H1 (cell line): ENCODE measurements at regions not wholly inside any gene's neighbourhood (a gene's known extent, or its start where the extent isn't known, plus 50 kb on each side); places are given as distances from the start of the nearest gene placed in this dataset.

Source experiments
- CTCF ChIA-PET: fragments of 300-600 bp; sonication (Branson Sonifier 250); formaldehyde crosslinking; loops from one replicate; lab custom pipeline; 2021; ENCODE audit not compliant: partially characterized antibody; lab: Charles Lee
- POLR2A ChIA-PET: fragments of 300-600 bp; sonication (Branson Sonifier 250); formaldehyde crosslinking; loops from one replicate; lab custom pipeline; 2021; ENCODE audit warnings: inconsistent platforms; ENCODE audit not compliant: partially characterized antibody; lab: Charles Lee
- DNase-seq, 2 experiments: peaks; one replicate each; pipeline versions ENCODE4 v3.0.0 to v3.0.0-alpha.2; 2010 to 2022; ENCODE audit warnings: low spot score in 2 of 2, low read depth in 1 of 2, mixed read lengths in 1 of 2
- FAIRE-seq: peaks from 2 replicates; lab custom pipeline; 2011; peaks lifted over from hg19 to GRCh38; lab: Jason Lieb, UNC
- H2AFZ ChIP-seq: 2 replicates; pipeline ENCODE4 v1.8.1; 2012; ENCODE audit warnings: low read length, inconsistent platforms
- H2AK5ac ChIP-seq: 2 replicates; pipeline ENCODE4 v1.6.1; 2013; ENCODE audit warnings: low read depth, low read length
- H2BK120ac ChIP-seq: replicated peaks from 2 replicates; pipeline ENCODE3; 2013; ENCODE audit warnings: low read depth, low read length, inconsistent platforms
- H2BK12ac ChIP-seq: 2 replicates; pipeline ENCODE4 v1.6.1; 2013; ENCODE audit warnings: low read depth, low read length
- H2BK15ac ChIP-seq: 2 replicates; pipeline ENCODE4 v1.6.1; 2013; ENCODE audit warnings: low read length
- H2BK20ac ChIP-seq: 2 replicates; pipeline ENCODE4 v1.6.1; 2013; ENCODE audit warnings: low read length
- H2BK5ac ChIP-seq: 2 replicates; pipeline ENCODE4 v1.6.1; 2013; ENCODE audit warnings: low read depth, low read length
- H3K14ac ChIP-seq: 2 replicates; pipeline ENCODE4 v1.6.1; 2013; ENCODE audit warnings: inconsistent platforms; ENCODE audit not compliant: insufficient read length
- H3K18ac ChIP-seq: 2 replicates; pipeline ENCODE4 v1.6.1; 2013; ENCODE audit warnings: low read length; ENCODE audit errors: extremely low read depth
- H3K23ac ChIP-seq: 2 replicates; pipeline ENCODE4 v1.6.1; 2013; ENCODE audit warnings: inconsistent platforms; ENCODE audit not compliant: insufficient read length
- H3K23me2 ChIP-seq: 2 replicates; pipeline ENCODE4 v1.6.1; 2013; ENCODE audit warnings: low read depth, low read length
- H3K27ac ChIP-seq: 2 replicates; pipeline ENCODE4 v1.6.1; 2011; ENCODE audit warnings: low read depth, low read length, inconsistent platforms
- H3K27me3 ChIP-seq, 4 experiments: replicated peaks in 1 of 4; 1 replicate in 1 of 4; 2 replicates in 3 of 4; pipeline versions ENCODE4 v1.6.1 to v1.8.1; 2011 to 2013; ENCODE audit warnings: low read length in 3 of 4, mild to moderate bottlenecking in 3 of 4, inconsistent platforms in 2 of 4, mixed read lengths in 2 of 4, moderate library complexity in 1 of 4; ENCODE audit not compliant: control insufficient read depth in 3 of 4, insufficient read depth in 3 of 4; ENCODE audit errors: extremely low read depth in 1 of 4
- H3K36me3 ChIP-seq, 4 experiments: 2 replicates each; pipeline versions ENCODE4 v1.6.1 to v1.8.1; 2011 to 2013; ENCODE audit warnings: mild to moderate bottlenecking in 4 of 4, low read length in 3 of 4, moderate library complexity in 2 of 4, control low read depth in 1 of 4, inconsistent platforms in 1 of 4; ENCODE audit not compliant: insufficient read depth in 4 of 4, control insufficient read depth in 2 of 4
- H3K4ac ChIP-seq: replicated peaks from 2 replicates; pipeline ENCODE3; 2013; ENCODE audit warnings: low read length, low read depth, mixed read lengths, inconsistent platforms; ENCODE audit not compliant: insufficient read length
- H3K4me1 ChIP-seq, 4 experiments: replicated peaks in 1 of 4; 1 replicate in 1 of 4; 2 replicates in 3 of 4; pipeline versions ENCODE4 v1.6.1 to v1.8.1; 2011 to 2013; ENCODE audit warnings: low read length in 3 of 4, inconsistent platforms in 2 of 4, mixed read lengths in 1 of 4; ENCODE audit not compliant: insufficient read depth in 4 of 4, control insufficient read depth in 3 of 4
- H3K4me2 ChIP-seq, 2 experiments: 2 replicates each; pipeline versions ENCODE4 v1.6.1 to v1.8.1; 2011 to 2013; ENCODE audit warnings: low read depth in 2 of 2, low read length in 2 of 2, control low read depth in 1 of 2, inconsistent platforms in 1 of 2, mild to moderate bottlenecking in 1 of 2; ENCODE audit not compliant: insufficient read depth in 1 of 2
- H3K4me3 ChIP-seq, 4 experiments: fragments of 200-600, 300-600 bp in 1 of 4; sonication (generic), shearing (Covaris generic), sonication (Bioruptor Twin) in 1 of 4; 2 replicates each; pipeline versions ENCODE4 v1.5.1 to v1.8.1; 2011 to 2016; ENCODE audit warnings: low read length in 4 of 4, low read depth in 3 of 4, control low read depth in 2 of 4, inconsistent platforms in 2 of 4, mild to moderate bottlenecking in 2 of 4, mixed read lengths in 1 of 4, moderate library complexity in 1 of 4; ENCODE audit not compliant: insufficient read depth in 2 of 4; ENCODE audit errors: extremely low read depth in 1 of 4
- H3K56ac ChIP-seq: replicated peaks from 2 replicates; pipeline ENCODE3; 2013; ENCODE audit warnings: low read depth, mild to moderate bottlenecking, mixed read lengths, low read length, inconsistent platforms; ENCODE audit not compliant: insufficient read length
- H3K79me1 ChIP-seq: 2 replicates; pipeline ENCODE4 v1.6.1; 2013; ENCODE audit warnings: low read depth, low read length, control low read depth
- H3K79me2 ChIP-seq, 2 experiments: 2 replicates each; pipeline versions ENCODE4 v1.6.1 to v1.8.1; 2012 to 2013; ENCODE audit warnings: low read length in 2 of 2, mild to moderate bottlenecking in 2 of 2, inconsistent platforms in 1 of 2; ENCODE audit not compliant: insufficient read depth in 2 of 2, control insufficient read depth in 1 of 2
- H3K9ac ChIP-seq, 4 experiments: replicated peaks in 1 of 4; 1 replicate in 1 of 4; 2 replicates in 3 of 4; pipeline versions ENCODE4 v1.6.1 to v1.8.1; 2011 to 2013; ENCODE audit warnings: low read depth in 3 of 4, low read length in 3 of 4, control low read depth in 2 of 4, mild to moderate bottlenecking in 2 of 4, moderate library complexity in 2 of 4, inconsistent platforms in 1 of 4; ENCODE audit errors: extremely low read depth in 1 of 4
- H3K9me3 ChIP-seq, 2 experiments: 2 replicates each; pipeline versions ENCODE4 v1.6.1 to v1.8.1; 2012 to 2013; ENCODE audit warnings: mild to moderate bottlenecking in 2 of 2, moderate library complexity in 2 of 2, control low read depth in 1 of 2, inconsistent platforms in 1 of 2, low read depth in 1 of 2, low read length in 1 of 2, mixed read lengths in 1 of 2; ENCODE audit not compliant: insufficient read depth in 2 of 2
- H4K20me1 ChIP-seq, 2 experiments: replicated peaks in 1 of 2; 2 replicates each; pipeline versions ENCODE3 to v1.8.1; 2011 to 2013; ENCODE audit warnings: inconsistent platforms in 2 of 2, low read length in 2 of 2, mild to moderate bottlenecking in 1 of 2; ENCODE audit not compliant: insufficient read depth in 2 of 2, control insufficient read depth in 1 of 2
- H4K5ac ChIP-seq: 2 replicates; pipeline ENCODE4 v1.6.1; 2013; ENCODE audit warnings: low read length, low read depth, mixed read lengths, inconsistent platforms; ENCODE audit not compliant: insufficient read length
- H4K8ac ChIP-seq: 2 replicates; pipeline ENCODE4 v1.8.0; 2013; ENCODE audit warnings: mild to moderate bottlenecking, moderate library complexity, low read length, inconsistent platforms; ENCODE audit not compliant: insufficient read depth; ENCODE audit errors: extremely low read depth
- H4K91ac ChIP-seq: replicated peaks from 2 replicates; pipeline ENCODE3; 2013; ENCODE audit warnings: low read length, mixed read lengths, inconsistent platforms; ENCODE audit not compliant: insufficient read length
- CTCF ChIP-seq, 3 experiments: IDR thresholded peaks; 1 replicate in 2 of 3; 2 replicates in 1 of 3; pipeline versions ENCODE4 v1.5.1 to v1.6.1; 2011; ENCODE audit warnings: low read length in 3 of 3, mild to moderate bottlenecking in 3 of 3, inconsistent platforms in 2 of 3, low read depth in 1 of 3, moderate library complexity in 1 of 3; ENCODE audit not compliant: insufficient read depth in 1 of 3; ENCODE audit errors: control extremely low read depth in 1 of 3
- POU5F1 ChIP-seq: IDR thresholded peaks from 2 replicates; pipeline ENCODE4 v1.6.1; 2011; ENCODE audit warnings: low read depth, mild to moderate bottlenecking, low read length, moderate library complexity
- RAD21 ChIP-seq, 2 experiments: IDR thresholded peaks in 1 of 2; conservative IDR thresholded peaks in 1 of 2; 2 replicates each; pipeline ENCODE4 v1.6.1; 2011; ENCODE audit warnings: low read depth in 2 of 2, low read length in 2 of 2, improper control_type of control experiment in 1 of 2, inconsistent platforms in 1 of 2, mild to moderate bottlenecking in 1 of 2, moderate library complexity in 1 of 2
- RBBP5 ChIP-seq: IDR thresholded peaks from 2 replicates; pipeline ENCODE4 v1.7.1; 2012; ENCODE audit warnings: low read depth, mild to moderate bottlenecking, inconsistent platforms, low read length, moderate library complexity, borderline replicate concordance
- SIN3A ChIP-seq, 2 experiments: IDR thresholded peaks in 1 of 2; conservative IDR thresholded peaks in 1 of 2; 2 replicates each; pipeline ENCODE4 v1.6.1; 2011 to 2012; ENCODE audit warnings: low read length in 2 of 2, improper control_type of control experiment in 1 of 2, low read depth in 1 of 2, mild to moderate bottlenecking in 1 of 2
- SIRT6 ChIP-seq: IDR thresholded peaks from one replicate; pipeline ENCODE4 v1.7.1; 2012; ENCODE audit warnings: low read length, inconsistent platforms
- SRF ChIP-seq: IDR thresholded peaks from 2 replicates; pipeline ENCODE4 v1.6.1; 2011; ENCODE audit warnings: mild to moderate bottlenecking, low read depth, low read length, moderate library complexity
- TCF12 ChIP-seq: IDR thresholded peaks from 2 replicates; pipeline ENCODE4 v1.6.1; 2011; ENCODE audit warnings: low read depth, mild to moderate bottlenecking, low read length
- TEAD4 ChIP-seq: IDR thresholded peaks from 2 replicates; pipeline ENCODE4 v1.6.1; 2012; ENCODE audit warnings: low read depth, low read length, inconsistent platforms, mixed read lengths
- WGBS, 2 experiments: shearing (Covaris generic) in 1 of 2; methylation state at CpG; one replicate each; pipeline versions ENCODE4 v1.1.6 to v1.1.7; 2013 to 2015; ENCODE audit warnings: low lambda C conversion rate in 2 of 2, mixed read lengths in 2 of 2, inconsistent platforms in 1 of 2, low coverage in 1 of 2, missing lambda C conversion rate in 1 of 2; ENCODE audit not compliant: insufficient replicate concordance in 2 of 2, insufficient coverage in 1 of 2, insufficient read length in 1 of 2; ENCODE audit errors: extremely low coverage in 1 of 2, missing lambda C conversion rate in 1 of 2; 5-methylcytosine and 5-hydroxymethylcytosine counted together

DNA sequence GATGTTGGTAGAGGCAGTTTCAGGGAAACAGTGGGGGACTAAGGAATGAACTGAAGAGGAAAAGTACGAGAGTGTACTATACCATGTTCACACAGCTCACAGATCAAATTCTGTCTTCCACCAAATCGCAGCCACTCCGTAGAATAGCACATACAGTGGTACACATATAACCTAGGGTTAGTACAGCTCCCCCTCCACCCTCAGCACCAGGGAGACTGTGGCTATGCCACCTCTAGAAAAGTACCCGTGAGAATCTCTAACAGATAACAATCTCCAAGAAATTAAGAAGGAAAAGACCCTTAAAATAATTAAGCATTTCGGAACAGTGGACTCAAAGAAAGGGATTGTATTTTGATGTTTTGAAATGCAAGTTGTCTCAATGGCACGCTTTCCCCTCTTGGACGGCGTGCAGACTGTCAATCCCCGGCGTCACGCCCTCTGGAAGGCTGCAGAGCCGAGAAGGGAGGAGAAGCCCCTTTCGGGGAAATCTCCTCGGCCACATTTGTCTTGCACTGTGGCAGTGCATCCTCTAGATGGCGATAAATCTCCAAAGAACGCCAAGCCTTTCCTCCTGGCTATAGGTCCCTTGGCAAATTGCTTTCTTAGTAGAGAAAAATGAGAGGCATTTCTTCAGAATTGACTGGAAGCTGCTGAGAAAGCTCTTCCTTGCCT, 345.0 kb downstream of the REEP3 start:
- Histone ChIP-seq H2BK120ac (no peak overlapping the region), H3K4ac (no peak overlapping the region), H3K9ac (no peak overlapping the region), H4K20me1 (no peaks in the 10 kb centered on the region), H3K9me3 (no peaks in the 10 kb centered on the region), H4K5ac (no peak overlapping the region), H3K4me2 (peak overlapping the region; percentile 50 to 55), H3K36me3 (no peaks in the 10 kb centered on the region), H3K56ac (no peak overlapping the region), H3K23me2 (no peaks in the 10 kb centered on the region; the same call in 1 of the 2 replicates), H4K91ac (no peak overlapping the region), H2BK15ac (no peak overlapping the region), H3K4me1 (peaks cover 0 to 3% (median 2%) of the 10 kb centered on the region in 4 experiments; a peak in 4 of 7 replicates), H2BK5ac (no peak overlapping the region), H3K27me3 (no peaks in the 10 kb centered on the region), H3K79me1 (no peaks in the 10 kb centered on the region), H3K27ac (no peak overlapping the region), H3K18ac (no peak overlapping the region), H4K8ac (no peak overlapping the region), H3K23ac (no peak overlapping the region), H2BK20ac (no peak overlapping the region), H2AK5ac (no peak overlapping the region), H2AFZ (peak overlapping the region; percentile 82), H2BK12ac (no peak overlapping the region), H3K79me2 (no peaks in the 10 kb centered on the region), H3K14ac (no peak overlapping the region), H3K4me3 (peak overlapping the region; percentile 3 to 49 (median 25); a peak in 5 of 8 replicates)
- FAIRE-seq (peak; percentile 94), DNase-seq (peak; percentile 64 to 88)
- POLR2A ChIA-PET, result interaction anchor here (1.3 kb wide), 1 partner anchor 236 kb away, joined by 3 read pairs; no protein-coding TSS in a partner anchor
- CTCF ChIA-PET, result interaction anchor here (0.6 to 16.4 kb wide), 63 partner anchors 8 to 910 kb away, joined by 3 to 256 read pairs (median 3); no protein-coding TSS in a partner anchor
- 16% methylated on average over 16 of the region's 16 CpGs; no CpG with 5 or more reads in 1 of the 2 experiments for WGBS, 2 experiments
- TF ChIP-seq CTCF (IDR thresholded peaks at IDR 0.05; ENCODE audit: control extremely low read depth in 1 of 3, insufficient read depth in 1 of 3, low read depth in 1 of 3, low read length in 3 of 3) (peak; percentile 64 to 93 (median 82)), TEAD4 (0 out of 2 replicates have a peak, but pooled peaks have one; percentile 10), SIN3A (conservative IDR thresholded peaks at IDR 0.05 in 1 of 2, IDR thresholded peaks at IDR 0.05 in 1 of 2; ENCODE audit: low read depth in 1 of 2, low read length in 2 of 2) (peak; percentile 55 to 75; a peak in 2 of 4 replicates), POU5F1 (no peak), SIRT6 (no peak), RBBP5 (no peak), TCF12 (no peak), SRF (no peak), RAD21 (IDR thresholded peaks at IDR 0.05 in 1 of 2, conservative IDR thresholded peaks at IDR 0.05 in 1 of 2; ENCODE audit: low read depth in 2 of 2, low read length in 2 of 2) (peak; percentile 82 to 88)
